Kidney capillary endothelial cell (primary cell): ENCODE measurements at regions not wholly inside any gene's neighbourhood (a gene's known extent, or its start where the extent isn't known, plus 50 kb on each side); places are given as distances from the start of the nearest gene placed in this dataset.

Experiments
- DNase-seq: peaks from one replicate; pipeline ENCODE4 v3.0.0-alpha.2; 2018; ENCODE audit warnings: low spot score

- DNase-seq: no peak
Measured at GRCh38 chr13:76439546-76439945, 446.7 kb downstream of the KCTD12 start.

DNA sequence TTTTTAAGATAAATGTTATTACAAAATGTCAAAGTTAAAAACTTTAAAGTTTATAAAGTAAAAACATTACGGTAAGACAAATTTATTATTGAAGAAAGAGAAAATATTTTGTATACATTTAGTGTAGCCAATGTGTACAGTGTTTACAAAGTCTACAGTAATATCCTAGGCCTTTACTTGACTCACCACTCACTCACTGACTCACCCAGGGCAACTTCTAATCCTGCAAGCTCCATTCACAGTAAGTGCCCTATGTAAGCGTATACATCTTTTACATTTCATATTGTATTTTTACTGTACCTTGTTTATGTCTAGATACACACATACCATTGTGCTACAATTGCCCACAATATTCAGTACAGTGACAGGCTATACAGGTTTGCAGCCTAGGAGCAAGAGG lies 448.2 kb downstream of the KCTD12 start:
- DNase-seq: no peak

- peak; percentile 71 for DNase-seq
Measured at GRCh38 chr13:76425935-76426334, 460.3 kb downstream of the KCTD12 start.

- no peak for DNase-seq
Measured at GRCh38 chr13:76421011-76421410, 465.2 kb downstream of the KCTD12 start.

GRCh38 chr13:76418404-76418803 lies 467.8 kb downstream of the KCTD12 start:
- no peak for DNase-seq

GRCh38 chr13:76414320-76414719 lies 471.9 kb downstream of the KCTD12 start:
- DNase-seq: no peak

DNA sequence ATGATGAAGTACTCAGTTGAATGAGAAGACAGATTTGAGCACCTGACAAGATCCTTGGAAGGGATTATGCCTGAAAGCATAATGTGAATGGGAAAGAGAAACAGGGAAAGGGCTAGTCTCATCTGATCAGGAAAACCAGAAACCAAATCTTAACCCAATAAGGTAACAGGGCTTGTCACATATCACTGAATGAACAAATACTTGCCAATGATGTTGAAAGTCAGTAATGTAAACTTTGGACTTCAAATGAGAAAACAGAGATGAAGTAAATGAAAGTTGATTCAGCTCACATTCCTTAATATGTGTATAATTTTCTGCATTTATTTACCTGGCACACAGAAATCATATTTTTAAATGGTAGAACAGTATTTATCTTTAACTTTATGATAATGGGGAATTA lies 480.0 kb downstream of the KCTD12 start:
- no peak for DNase-seq

DNA sequence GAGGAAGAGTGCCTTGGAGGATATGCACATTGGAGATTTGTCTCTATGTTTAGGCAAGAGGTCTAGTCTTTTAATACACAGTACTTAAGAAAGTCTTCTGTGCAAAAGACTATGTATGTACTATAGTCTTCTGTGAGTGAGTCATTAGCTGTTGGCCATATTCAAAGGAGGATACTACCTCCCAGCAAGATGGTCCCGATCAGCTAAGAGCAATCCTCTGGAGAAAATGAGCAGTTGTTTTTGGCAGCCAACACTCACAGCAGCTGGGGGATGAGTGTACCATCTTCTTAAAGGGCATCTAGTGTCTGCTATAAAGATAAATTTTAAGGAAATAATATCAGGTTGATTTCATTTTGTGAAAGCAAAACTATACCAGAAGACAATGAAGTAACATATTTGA lies 487.8 kb downstream of the KCTD12 start:
- DNase-seq: no peak

- DNase-seq: no peak
Measured at GRCh38 chr13:76397413-76397812, 488.8 kb downstream of the KCTD12 start.

DNA sequence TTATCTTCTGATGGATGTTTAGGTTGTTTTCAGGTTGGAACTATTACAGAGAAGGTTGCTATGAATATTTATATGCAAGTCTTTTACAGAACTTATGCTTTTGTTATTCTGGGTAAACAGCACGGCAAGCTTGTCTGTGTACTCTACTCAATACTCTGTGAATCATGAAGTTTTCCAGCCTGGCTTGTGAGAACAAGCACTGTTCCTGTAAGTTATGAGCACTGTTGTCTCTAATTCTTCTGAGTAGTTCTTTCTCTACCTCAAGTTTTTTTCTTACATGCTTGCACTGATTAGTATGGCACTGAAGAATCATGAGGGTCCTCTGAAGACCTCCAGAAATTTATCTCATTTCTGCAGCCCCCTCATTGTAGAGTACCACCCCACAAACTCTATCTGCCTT lies 496.9 kb downstream of the KCTD12 start:
- no peak for DNase-seq

- no peak for DNase-seq
Measured at GRCh38 chr13:76387566-76387965, 498.6 kb downstream of the KCTD12 start.

GRCh38 chr13:76386321-76386720 lies 499.9 kb downstream of the KCTD12 start:
- DNase-seq: no peak

DNA sequence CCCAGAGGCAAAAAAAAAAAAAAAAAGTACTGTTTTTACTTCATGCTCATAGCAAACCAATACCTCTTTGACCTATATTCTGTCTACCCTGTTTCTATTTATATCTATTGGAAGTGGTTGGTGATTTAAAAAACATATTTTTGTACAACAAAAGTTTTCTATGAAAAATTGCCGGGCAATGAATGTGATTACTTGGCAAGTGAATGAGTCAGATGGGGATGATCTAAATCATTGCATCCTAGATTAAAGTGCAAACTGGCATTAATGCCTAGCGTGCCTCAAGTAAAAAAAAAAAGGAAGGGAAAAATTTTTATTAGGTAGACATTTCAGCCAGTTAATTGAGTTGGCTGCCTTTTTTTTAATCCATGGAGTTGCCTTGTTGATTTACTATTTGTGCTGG lies 500.6 kb downstream of the KCTD12 start:
- DNase-seq: no peak

- DNase-seq: peak; percentile 54
Measured at GRCh38 chr13:76383676-76384461, 502.3 kb downstream of the KCTD12 start.

- DNase-seq: no peak
Measured at GRCh38 chr13:76380446-76381065, 505.6 kb downstream of the KCTD12 start.

- no peak for DNase-seq
Measured at GRCh38 chr13:76379341-76380105, 506.7 kb downstream of the KCTD12 start.

GRCh38 chr13:76378767-76379166 lies 507.4 kb downstream of the KCTD12 start:
- DNase-seq: no peak

DNA sequence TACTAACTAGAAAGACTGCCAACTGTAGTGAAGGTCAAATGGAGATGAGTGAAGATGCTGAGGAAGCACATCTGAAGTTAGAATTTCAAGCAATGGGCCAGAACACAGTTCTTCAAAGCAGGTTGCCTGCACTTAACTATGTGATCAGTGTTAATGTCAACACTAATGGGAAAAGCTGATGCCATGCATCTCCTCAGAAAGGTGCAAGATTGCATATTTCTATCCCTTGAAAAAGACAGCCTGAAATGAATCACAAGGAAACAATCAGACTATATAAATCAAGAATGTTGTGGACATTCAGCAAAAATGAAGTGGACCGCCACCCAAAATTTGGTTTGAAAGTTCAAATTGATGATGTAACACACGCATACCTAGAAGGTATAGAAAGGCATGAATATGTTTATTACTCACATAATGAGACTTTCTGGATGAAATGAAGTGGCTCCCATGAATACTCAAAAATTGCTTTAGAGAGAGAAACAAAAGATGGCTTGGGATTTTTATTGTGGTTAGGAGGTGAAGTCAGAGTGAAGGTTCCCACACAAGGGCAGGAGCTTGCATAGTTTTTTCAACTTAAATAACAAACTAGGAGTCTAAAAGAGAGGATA lies 522.4 kb downstream of the KCTD12 start:
- no peak for DNase-seq

GRCh38 chr13:76361868-76362267 lies 524.3 kb downstream of the KCTD12 start:
- no peak for DNase-seq

DNA sequence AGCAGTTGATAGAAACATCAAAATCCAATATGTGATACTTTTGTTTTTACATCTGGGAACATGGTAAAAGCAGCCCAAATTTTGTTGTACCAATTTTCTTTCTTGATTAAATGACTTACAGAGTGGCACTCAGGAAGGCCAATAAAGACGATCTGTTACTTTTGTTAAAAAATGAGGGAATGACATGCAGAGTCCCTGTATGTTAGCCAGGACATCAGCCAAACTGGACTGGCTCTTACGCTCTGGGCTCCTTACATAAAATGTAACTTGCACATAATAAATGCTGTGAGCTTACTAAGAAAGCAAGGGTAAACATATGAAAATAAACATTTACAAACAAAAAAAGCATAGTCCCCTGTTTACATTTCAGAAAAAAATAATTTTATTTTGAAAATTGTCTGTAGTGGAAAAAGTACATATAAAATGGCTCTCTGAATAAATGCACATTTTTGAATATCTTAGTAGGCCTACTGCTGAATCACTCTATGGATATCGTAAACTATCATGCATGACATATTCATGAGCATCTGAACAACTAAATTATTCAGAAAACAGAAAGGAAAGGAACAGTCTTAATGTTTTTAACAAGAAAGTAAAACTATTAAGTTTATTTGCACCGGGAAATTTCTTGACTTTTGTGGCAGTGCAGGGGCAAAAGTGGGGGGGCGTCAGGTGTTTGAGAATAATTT lies 534.5 kb downstream of the KCTD12 start:
- no peak for DNase-seq

DNA sequence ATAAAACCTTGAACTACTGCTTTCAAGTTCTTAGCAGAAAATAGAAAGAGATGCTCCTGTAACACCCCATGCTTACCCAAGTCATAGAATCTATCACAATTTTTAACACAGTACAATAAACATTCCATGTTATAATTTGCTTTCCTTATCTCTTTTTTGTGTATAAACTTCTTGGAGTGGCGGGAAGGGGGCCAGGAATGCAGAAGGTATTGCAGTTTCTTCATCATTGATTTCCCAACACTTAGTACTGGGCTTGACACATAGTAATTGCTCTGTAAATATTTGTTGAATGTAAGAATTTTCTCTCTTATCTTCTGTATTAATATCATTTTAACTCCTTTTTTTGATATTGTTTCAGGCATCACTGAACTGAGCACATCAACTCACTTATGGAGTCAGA lies 535.8 kb downstream of the KCTD12 start:
- no peak for DNase-seq

GRCh38 chr13:76349700-76350099 lies 536.5 kb downstream of the KCTD12 start:
- no peak for DNase-seq
